T47D (cell line): ENCODE measurements at regions not wholly inside any gene's neighbourhood (a gene's known extent, or its start where the extent isn't known, plus 50 kb on each side); places are given as distances from the start of the nearest gene placed in this dataset.
"Not testable (repeated sequence)": the region's sequence is repeated elsewhere in the genome, so short reads cannot be mapped to it uniquely, and the experiment has no call there.

Experiments used
- DNase-seq, 2 experiments: peaks; one replicate each; pipeline versions ENCODE4 v3.0.0 to v3.0.0-alpha.2; 2011 to 2012; ENCODE audit warnings: low read depth in 1 of 2, low spot score in 1 of 2
- JUND ChIP-seq: IDR thresholded peaks from 2 replicates; pipeline ENCODE4 v1.6.1; 2012; ENCODE audit warnings: low read depth
- in situ Hi-C: cut with HindIII; loops from 2 replicates; pipeline ENCODE4 v1.10.0; 2016; ENCODE audit warnings: low sequenced_read_pairs, low pct_unique_long_range_greater_than_20kb

DNA sequence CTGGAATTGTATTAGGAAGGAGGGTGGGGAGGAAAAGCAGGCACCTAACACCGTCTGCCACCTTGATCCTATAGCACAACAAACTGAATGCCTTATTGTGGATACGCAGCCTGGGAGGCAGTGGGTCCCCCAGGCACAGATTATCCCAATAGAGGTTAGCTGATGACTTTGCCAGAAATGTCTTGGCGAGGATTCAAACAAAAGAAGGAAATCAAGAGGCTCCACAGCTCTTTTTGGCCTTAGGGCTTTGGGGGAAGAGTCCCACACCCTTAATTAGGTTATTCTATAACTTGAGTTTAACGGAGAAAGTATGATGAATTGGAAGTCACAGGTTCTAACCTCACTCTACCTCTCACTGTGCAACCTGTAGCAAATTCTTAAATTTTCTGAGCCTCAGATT is 102.0 kb downstream of the MRPL14 start:
- no peak for DNase-seq
- TF ChIP-seq JUND = no peak
- in situ Hi-C loops = no loop called here

DNA sequence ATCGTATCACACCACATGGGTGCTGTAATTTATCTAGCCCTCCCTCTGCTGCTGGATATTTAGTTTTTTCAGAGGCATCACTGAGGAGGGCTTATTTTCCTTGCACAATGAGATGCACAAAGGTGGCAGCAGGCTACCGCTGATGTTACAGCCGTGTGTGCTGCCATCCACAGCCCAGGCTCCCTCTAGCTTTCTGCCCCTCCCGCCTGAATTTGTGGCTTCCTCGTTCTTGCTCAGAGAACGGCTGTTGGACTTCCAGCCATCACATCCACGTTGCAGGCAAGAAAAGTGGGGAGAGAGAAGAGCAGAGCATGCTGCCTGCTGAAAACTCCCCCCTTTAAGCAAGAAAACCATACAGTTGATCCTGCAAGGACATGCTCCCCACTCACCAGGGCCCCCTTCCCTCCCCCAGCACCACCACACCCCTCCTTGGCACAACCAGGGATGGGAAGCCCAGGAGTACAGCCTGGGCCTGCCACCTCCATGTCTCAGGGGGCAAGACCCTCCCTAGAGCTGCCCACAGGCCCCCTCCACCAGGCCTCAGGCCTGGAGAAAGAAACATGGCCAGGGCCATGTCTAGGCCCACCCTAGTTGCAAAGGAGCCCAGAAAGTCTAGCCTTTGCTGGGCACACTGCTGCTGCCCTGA is 102.6 kb downstream of the MRPL14 start:
- in situ Hi-C loops = no loop called here
- TF ChIP-seq JUND = no peak
- DNase-seq = no peak

DNA sequence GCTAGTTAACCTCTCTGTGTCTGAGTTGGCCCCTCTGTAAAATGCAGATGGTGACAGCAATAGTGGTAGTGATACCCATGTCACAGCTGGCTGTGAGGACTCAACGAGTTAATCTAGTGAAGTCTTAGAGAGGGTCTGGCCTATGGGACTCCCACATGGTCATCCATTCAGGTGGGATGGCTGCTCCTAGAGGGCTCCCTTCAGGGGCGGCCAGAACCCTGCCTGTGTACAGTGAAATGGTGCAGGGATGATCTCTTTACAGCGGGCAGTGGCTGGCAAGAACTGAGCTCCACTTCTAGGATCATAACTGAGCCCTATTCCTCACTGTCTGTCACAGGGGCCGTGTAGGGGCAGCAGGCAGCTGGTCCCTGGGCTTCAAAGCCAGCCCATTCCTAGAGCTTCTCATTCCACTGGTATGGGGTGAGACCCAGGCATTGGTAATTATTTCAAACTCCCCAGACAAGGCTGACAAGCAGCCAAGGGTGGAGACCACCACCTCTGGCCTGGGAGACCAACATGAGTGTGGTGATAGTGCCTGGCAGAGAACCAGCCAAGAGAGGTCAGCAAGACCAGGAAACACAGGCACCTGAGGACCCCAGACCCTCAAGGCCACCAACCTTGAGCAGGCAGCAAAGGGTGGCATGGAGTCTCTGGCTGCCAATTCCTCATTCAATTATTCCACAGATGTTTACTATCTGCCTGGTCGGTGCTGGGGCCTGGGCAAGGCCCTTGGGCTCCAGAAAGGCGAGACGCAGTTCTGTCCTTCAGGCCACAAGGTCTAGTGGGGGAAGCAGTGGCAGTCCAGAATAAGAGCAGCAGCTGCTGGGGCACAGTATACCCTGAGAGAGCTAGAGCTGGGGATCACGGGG is 103.4 kb downstream of the MRPL14 start:
- in situ Hi-C loops = no loop called here
- TF ChIP-seq JUND = no peak
- DNase-seq = no peak

DNA sequence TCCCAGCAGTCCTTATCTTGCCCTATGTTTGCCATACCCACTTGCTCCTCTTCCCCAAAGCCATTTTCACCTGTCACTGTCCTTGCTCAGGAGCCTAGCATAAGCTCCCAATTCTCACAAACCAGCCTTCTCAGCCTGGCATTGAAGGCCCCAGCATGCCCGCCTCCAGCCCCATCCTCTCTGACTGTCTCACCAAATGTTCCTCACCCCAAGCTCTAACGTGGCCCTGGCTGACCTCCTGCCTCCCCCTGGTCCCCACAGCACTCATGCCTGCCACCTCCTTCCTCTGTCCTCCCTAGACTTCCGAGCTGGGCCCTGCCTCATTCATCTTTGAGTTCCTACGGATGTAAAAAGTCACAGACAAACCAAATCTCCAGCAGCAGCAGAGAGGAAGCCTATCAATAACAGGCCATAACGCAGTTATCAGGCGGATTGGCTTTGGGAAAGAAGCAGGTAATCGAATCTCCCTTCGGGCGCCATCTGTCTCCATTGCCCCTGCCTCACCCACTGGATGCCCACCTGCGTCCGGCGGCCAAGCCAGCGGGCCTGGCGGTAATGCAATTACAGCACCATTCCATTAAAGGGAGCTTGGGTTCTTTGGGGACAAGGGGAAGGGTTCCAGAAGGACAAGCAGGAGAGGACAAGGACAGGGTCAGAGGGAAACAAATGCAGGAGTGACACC is 104.4 kb downstream of the MRPL14 start:
- in situ Hi-C loops = no loop called here
- no peak for DNase-seq
- no peak for TF ChIP-seq JUND

DNA sequence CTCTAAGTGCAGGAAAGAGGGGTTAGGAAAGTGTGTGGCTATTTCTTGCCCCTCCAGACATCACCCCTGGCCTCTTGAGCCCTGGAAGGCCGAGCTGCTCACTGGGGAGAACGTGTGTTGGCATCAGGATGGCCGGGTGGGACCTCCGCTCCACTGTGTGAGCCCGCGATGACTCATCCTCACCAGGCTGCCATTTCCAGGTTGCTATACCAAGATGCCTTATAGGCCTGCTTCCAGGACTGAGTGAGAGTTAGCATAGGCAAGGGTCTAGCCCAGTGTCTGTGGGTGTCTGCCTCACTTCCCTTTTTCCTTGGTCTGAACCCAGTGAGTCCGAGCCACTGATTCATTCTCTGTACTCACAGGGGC is 105.0 kb downstream of the MRPL14 start:
- no peak for TF ChIP-seq JUND
- no peak for DNase-seq
- in situ Hi-C loops = no loop called here

DNA sequence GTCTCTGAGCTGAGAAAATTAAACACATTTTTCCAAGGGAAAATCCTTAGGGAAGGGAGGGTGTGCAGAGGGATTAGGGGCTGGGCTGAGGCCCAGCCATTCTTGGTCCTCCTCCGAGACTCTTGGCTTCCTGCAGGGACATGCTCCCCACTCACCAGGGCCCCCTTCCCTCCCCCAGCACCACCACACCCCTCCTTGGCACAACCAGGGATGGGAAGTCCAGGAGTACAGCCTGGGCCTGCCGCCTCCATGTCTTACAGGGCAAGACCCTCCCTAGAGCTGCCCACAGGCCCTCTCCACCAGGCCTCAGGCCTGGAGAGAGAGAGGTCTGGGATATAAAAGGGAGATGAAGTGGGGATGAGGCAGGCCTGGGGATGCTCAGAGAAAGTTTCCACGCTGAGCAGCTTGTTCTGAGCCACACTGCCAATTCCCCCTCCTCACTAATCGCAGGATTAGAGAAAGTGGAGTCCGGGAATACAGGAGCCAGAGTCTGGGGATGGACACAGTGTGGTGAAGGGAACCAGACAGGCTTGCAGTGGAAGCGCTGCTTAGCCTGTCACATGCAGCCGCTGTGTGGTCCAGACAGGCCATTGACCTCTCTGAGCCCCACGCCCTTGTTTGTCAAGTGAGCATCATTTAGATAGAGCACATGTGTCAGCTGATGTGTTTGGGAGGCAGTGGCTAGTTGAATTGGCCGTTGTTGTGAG is 105.5 kb downstream of the MRPL14 start:
- DNase-seq = no peak
- no peak for TF ChIP-seq JUND
- in situ Hi-C loops = no loop called here

DNA sequence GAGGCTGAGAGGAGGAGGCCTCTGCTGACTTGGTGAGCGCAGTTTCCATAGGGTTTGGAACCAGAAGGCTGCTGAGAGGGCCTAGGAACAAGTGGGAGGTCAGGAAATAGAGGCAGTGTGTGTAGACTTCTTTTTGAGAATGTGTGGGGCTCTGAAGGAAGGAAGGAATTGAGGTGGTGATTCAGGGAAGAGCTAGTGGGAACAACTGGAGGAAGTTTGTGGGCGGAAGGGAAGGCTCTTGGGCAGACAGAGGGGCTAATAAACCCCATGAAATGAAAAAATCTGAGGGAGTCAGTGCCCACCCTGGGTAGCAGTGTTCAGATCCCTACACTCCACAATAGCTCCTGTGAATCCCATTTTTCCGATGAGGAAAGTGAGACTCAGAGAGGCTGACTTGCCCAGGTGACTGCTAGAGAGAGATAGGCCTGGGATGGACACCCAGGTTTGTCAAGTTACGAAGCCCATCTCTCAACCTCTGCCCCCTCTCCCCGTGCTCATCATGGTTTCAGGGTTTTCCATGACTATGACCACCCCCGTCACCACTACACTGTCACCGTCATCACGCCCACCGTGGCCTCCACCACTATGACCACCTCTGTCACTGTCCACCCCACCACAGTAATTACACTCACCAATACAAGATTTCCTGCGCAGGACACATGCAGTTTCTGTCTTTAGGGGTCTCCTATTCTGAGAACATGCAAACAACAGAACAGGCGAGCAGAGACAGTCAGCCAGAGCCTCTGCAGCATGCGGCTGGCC is 106.4 kb downstream of the MRPL14 start:
- in situ Hi-C loops = no loop called here
- no peak for TF ChIP-seq JUND
- no peak for DNase-seq

DNA sequence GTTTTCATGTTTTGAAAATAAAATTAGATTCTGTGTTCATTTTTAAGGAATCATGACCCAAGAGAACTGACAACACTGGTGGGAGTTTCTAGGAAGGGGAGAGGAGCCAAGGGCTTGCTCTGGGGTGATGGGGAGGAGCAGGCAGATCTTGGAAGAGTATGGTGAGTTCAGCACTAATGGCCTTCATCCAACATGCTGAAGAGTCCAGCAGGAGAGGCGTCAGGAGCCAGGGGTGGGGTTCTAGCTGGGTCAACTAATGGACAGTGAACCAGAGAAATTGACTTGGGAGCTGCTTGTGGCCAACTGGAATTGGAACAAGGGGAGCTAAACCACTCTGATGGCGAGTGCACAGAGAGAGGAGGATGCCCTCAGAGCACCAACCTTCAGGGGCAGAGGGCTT is 107.1 kb downstream of the MRPL14 start:
- no peak for TF ChIP-seq JUND
- in situ Hi-C loops = no loop called here
- no peak for DNase-seq

DNA sequence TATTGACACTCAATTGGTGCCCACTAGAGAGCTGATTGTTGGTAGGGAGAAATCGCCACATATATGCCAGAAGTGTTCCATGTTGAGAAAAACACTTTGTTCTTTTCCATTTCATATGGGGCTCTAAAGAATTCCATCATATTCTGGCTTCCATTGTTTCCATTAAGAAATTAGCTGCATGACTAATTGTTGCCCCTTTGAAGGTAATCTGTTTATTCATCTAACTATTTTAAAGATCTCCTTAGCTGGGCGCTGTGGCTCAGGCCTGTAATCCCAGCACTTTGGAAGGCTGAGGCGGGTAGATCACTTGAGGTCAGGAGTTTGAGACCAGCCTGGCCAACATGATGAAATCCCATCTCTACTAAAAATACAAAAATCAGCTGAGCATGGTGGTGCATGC is 109.9 kb downstream of the MRPL14 start:
- DNase-seq, in situ Hi-C loops: not testable (repeated sequence)

DNA sequence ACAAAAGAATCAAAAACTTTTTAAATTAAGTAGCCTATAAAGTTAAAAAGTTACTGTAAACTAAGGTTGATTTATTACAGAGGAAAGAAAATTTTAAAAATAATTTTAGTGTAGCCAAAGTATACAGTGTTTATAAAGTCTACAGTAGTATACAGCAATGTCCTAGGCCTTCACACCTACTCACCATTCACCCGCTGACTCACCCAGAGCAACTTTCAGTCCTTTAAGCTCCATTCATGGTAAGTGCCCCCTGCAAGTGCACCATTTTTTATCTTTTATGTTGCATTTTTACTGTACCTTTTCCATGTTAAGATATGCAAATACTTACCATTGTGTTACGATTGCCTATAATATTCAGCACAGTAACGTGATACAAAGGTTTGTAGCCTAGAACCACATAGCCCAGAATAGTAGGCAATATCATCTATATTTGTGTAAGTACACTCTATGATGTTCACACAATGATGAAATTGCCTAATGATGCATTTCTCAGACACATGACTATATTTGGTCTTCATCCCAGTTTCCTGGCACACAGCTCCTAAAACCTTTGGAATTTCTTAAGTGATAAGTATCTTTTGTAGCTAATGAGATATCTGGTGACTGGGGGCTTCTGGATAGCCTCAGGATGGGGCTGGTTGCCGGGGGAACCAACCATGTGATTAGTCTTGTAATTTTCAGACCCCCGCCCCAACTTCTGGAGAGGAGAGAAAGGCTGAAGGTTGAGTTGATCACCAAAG is 111.0 kb downstream of the MRPL14 start:
- in situ Hi-C loops = no loop called here
- DNase-seq = no peak
- no peak for TF ChIP-seq JUND

DNA sequence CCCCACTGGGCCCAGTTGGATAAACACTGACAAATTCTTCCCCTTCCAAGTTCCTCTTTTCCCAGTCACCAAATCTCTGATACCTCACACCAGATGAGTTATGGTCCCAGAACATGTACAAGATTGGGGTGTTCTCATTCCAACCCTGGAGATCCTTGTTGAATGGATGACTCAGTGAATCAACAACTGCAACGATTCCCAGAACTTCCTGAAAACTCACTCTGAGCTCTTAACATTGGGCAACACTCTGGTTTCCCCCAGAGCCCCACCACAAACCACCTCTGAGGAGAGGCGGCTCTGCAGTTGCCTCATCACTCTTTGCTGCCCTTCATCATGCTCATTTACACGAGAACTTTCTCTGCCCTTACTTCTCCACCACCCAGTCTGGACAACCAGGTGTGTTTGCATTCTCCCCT is 115.2 kb downstream of the MRPL14 start:
- in situ Hi-C loops = no loop called here
- no peak for DNase-seq
- no peak for TF ChIP-seq JUND

DNA sequence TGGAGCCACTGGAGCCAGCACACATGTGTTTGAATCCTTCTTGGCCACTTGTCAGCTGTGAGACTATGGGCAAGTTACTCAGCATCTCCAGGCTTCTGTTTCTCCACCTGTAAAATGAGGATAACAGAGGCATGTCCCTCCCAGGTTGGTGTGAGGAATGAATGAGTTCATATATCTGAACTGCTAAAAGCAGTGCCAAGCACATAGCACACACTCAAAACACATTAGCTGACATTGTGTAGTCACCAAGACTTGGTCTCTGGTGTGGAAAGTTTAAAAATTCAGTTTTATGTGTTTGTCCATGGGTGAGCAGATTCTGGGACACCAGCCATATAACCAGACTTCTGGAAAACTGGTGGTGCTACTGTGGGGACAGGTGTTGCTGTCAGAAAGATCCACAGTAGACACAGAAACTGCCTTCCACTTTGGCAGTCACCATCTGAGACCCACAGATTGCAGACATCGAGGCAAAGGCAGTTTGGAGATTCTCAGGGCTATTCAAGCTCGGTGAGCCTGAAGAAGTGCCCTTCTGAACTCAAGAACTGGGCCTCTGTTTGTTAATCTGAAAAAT is 115.8 kb downstream of the MRPL14 start:
- DNase-seq = no peak
- in situ Hi-C loops = no loop called here
- TF ChIP-seq JUND = no peak
